Neural progenitor cell (in vitro differentiated cells): ENCODE measurements at regions not wholly inside any gene's neighbourhood (a gene's known extent, or its start where the extent isn't known, plus 50 kb on each side); places are given as distances from the start of the nearest gene placed in this dataset.

Experiments used
- EZH2 ChIP-seq: fragments of 200-600 bp; sonication (generic); IDR thresholded peaks from 2 replicates; pipeline ENCODE4 v1.6.1; 2017; ENCODE audit warnings: antibody characterized with exemption, mild to moderate bottlenecking, moderate library complexity
- EZH2phosphoT487 ChIP-seq: fragments of 200-600 bp; sonication (generic); IDR thresholded peaks from 2 replicates; pipeline ENCODE4 v1.6.1; 2017; ENCODE audit warnings: antibody characterized with exemption
- TF ChIP-seq, protein P1 (sequence below): fragments of 200-600 bp; sonication (generic); IDR thresholded peaks from 2 replicates; pipeline ENCODE4 v1.5.1; 2017; ENCODE audit warnings: antibody characterized with exemption, mild to moderate bottlenecking

- TF ChIP-seq, protein P1, sequence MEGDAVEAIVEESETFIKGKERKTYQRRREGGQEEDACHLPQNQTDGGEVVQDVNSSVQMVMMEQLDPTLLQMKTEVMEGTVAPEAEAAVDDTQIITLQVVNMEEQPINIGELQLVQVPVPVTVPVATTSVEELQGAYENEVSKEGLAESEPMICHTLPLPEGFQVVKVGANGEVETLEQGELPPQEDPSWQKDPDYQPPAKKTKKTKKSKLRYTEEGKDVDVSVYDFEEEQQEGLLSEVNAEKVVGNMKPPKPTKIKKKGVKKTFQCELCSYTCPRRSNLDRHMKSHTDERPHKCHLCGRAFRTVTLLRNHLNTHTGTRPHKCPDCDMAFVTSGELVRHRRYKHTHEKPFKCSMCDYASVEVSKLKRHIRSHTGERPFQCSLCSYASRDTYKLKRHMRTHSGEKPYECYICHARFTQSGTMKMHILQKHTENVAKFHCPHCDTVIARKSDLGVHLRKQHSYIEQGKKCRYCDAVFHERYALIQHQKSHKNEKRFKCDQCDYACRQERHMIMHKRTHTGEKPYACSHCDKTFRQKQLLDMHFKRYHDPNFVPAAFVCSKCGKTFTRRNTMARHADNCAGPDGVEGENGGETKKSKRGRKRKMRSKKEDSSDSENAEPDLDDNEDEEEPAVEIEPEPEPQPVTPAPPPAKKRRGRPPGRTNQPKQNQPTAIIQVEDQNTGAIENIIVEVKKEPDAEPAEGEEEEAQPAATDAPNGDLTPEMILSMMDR = no peak
- no peak for TF ChIP-seq EZH2
- TF ChIP-seq EZH2phosphoT487 = no peak
These were observed 58.9 kb upstream of the FAM9C start for GRCh38 chrX:13103188-13103913.
